ENCODE measurements at regions not wholly inside any gene's neighbourhood (a gene's known extent, or its start where the extent isn't known, plus 50 kb on each side); places are given as distances from the start of the nearest gene placed in this dataset.

GRCh38 chr5:164980480-164980879, 1475.1 kb downstream of the MAT2B start:
- no peak for DNase-seq (ENCODE audit: low spot score)
- ChIA-PET CTCF (no interaction called here), POLR2A (no interaction called here)
- Mint-ChIP-seq H3K27ac (no peak overlapping the region), H3K4me3 (no peak overlapping the region), H3K9me3 (peaks cover 30% of the 10 kb centered on the region), H3K27me3 (ENCODE audit: low read depth) (no peaks in the 10 kb centered on the region), H3K4me1 (no peaks in the 10 kb centered on the region), H3K36me3 (peaks cover 24% of the 10 kb centered on the region)
- TF ChIP-seq ATF3 (CRISPR knock-in tag; conservative IDR thresholded peaks at IDR 0.05) (no peak), ZNF671 (CRISPR knock-in tag; IDR thresholded peaks at IDR 0.05) (no peak), ESRRA (CRISPR knock-in tag; IDR thresholded peaks at IDR 0.05; ENCODE audit: borderline replicate concordance) (no peak), AR (CRISPR knock-in tag; IDR thresholded peaks at IDR 0.05) (no peak), E2F4 (CRISPR knock-in tag; IDR thresholded peaks at IDR 0.05; ENCODE audit: borderline replicate concordance, low read depth) (no peak), JAZF1 (CRISPR knock-in tag; IDR thresholded peaks at IDR 0.05) (no peak), CREB1 (CRISPR knock-in tag; IDR thresholded peaks at IDR 0.05) (no peak), CBFB (CRISPR knock-in tag; IDR thresholded peaks at IDR 0.05; ENCODE audit: low read depth) (no peak), ZBTB21 (CRISPR knock-in tag; IDR thresholded peaks at IDR 0.05; ENCODE audit: borderline replicate concordance) (no peak)
- no peak for ATAC-seq

- H3K27ac Mint-ChIP-seq: no peak overlapping the region
- ATAC-seq: no peak
- H3K9me3 Mint-ChIP-seq: no peaks in the 10 kb centered on the region
- DNase-seq (ENCODE audit: low spot score): no peak
- no peaks in the 10 kb centered on the region for H3K36me3 Mint-ChIP-seq
- peaks cover 8% of the 10 kb centered on the region for H3K4me1 Mint-ChIP-seq
- H3K4me3 Mint-ChIP-seq: no peak overlapping the region
- H3K27me3 Mint-ChIP-seq (ENCODE audit: low read depth): no peaks in the 10 kb centered on the region
- ChIA-PET POLR2A (no interaction called here), CTCF (no interaction called here)
- TF ChIP-seq FOXK1 (CRISPR knock-in tag; IDR thresholded peaks at IDR 0.05): no peak
- TF ChIP-seq IRF1 (CRISPR knock-in tag; IDR thresholded peaks at IDR 0.05): no peak
- TF ChIP-seq KAT7 (CRISPR knock-in tag; IDR thresholded peaks at IDR 0.05; ENCODE audit: borderline replicate concordance): no peak
- TF ChIP-seq NFATC4 (CRISPR knock-in tag; IDR thresholded peaks at IDR 0.05): no peak
- TF ChIP-seq ZNF532 (CRISPR knock-in tag; IDR thresholded peaks at IDR 0.05; ENCODE audit: borderline replicate concordance): no peak
- no peak for TF ChIP-seq ATF1 (CRISPR knock-in tag; IDR thresholded peaks at IDR 0.05)
- TF ChIP-seq CREB1 (CRISPR knock-in tag; IDR thresholded peaks at IDR 0.05): no peak
- TF ChIP-seq ZSCAN18 (CRISPR knock-in tag; IDR thresholded peaks at IDR 0.05): no peak
- no peak for TF ChIP-seq NR3C1 (CRISPR knock-in tag; conservative IDR thresholded peaks at IDR 0.05; ENCODE audit: low read depth)
- TF ChIP-seq AFF4 (CRISPR knock-in tag; IDR thresholded peaks at IDR 0.05; ENCODE audit: borderline replicate concordance): no peak
- TF ChIP-seq CREM (CRISPR knock-in tag; IDR thresholded peaks at IDR 0.05): no peak
- TF ChIP-seq EMX1 (CRISPR knock-in tag; IDR thresholded peaks at IDR 0.05): no peak
- TF ChIP-seq FOXP1 (CRISPR knock-in tag; IDR thresholded peaks at IDR 0.05; ENCODE audit: borderline replicate concordance): no peak
Measured at GRCh38 chr5:164998142-164998541, 1492.7 kb downstream of the MAT2B start.
